ENCODE measurements at regions not wholly inside any gene's neighbourhood (a gene's known extent, or its start where the extent isn't known, plus 50 kb on each side); places are given as distances from the start of the nearest gene placed in this dataset.
"Not testable (repeated sequence)": the region's sequence is repeated elsewhere in the genome, so short reads cannot be mapped to it uniquely, and the experiment has no call there.

DNA sequence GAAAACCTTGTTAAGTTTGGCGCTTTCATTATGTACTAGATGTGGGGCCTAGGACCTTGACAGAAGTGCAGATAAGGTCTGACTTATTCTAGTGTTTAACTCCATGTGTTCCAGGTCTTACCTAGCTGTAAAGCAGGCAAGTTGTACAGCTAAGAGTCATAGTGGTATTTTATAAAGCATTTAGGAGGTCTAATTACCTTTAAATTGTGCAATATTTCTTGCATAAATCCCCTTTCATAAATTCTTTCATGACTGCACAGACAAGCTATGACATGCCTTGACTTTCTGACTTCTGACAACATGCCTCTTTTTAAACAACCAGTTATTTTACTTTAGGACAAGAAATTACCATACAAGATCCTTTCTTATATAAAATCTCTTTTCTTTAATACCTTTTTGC, 151.6 kb upstream of the VSTM2A start:
- DNase-seq (ENCODE audit: low spot score) = no peak

DNA sequence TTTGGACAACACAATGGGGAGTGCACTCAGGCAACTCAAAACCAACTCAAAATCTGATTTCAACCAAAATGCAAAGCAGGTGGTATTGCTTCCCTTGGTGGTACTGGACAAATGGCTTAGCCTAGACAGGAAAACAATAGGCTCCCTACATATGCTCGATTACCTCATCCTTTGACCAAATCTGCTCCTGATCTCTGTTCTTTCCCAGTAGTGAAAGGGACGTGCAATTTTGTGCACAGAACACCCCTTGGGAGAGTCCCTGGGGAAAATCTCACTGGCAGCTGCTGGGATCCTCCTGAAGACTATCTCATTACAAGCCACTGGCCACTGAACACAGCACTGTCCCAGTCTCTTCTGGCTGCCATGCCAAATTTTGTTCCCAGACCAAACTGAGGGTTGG, 149.2 kb upstream of the VSTM2A start:
- no peak for DNase-seq (ENCODE audit: low spot score)

DNA sequence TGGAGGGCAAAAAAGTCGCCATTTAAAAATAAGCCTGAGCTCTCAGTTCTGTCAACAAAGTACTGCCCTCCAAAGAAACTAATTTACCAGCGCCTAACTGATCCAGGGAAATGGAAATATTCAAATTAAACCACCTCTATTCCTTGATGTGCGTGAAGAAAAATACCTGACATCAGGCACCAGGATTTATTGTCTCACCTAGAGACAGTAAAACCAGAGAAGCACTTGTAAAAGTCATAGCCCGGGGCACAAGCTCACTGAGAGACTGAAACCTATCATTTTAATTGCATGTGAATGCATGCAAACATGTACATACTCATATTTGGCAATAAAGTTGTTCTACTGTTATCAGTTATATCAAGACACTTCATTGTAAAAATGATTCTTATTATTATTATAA, 147.3 kb upstream of the VSTM2A start:
- DNase-seq (ENCODE audit: low spot score) = no peak

- DNase-seq (ENCODE audit: low spot score) = no peak
Measured at GRCh38 chr7:54397836-54398612, 144.2 kb upstream of the VSTM2A start.

GRCh38 chr7:54398863-54399262, 143.3 kb upstream of the VSTM2A start:
- no peak for DNase-seq (ENCODE audit: low spot score)

DNA sequence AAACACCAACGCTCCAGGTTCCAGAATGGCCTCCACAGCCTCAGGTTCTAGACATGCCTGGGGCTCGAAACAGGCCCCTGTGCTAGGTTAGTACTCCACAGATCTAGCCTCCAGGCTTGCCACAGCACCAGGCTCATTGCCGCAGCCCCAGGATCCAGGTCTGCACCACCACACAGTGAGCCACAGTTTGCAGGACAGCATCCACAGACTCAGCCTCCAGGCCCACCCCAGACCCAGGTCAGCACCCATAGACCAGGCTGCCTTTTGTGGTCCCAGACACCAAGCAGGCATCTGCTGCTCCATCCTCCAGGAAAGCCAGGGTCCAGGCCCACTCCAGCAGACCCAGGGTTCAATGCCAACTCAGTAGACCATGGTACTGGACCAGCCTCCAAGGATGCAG, 132.3 kb upstream of the VSTM2A start:
- no peak for DNase-seq (ENCODE audit: low spot score)

DNA sequence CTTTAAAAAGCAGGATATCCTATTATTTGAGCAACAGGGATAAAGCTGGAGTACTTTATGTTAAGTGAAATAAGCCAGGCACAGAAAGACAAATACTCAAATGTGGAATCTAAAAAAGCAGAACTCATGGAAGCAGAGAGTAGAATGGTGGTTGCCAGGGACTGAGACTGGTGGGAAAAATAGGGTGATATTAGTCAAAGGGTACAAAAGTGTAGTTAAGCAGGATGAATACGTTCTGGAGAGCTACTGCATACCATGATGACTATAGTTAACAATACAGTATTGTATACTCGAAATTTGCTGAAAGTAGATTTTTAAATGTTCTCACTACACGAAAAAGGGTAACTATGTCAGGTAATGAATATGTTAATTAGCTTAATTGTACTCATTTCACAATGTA, 125.5 kb upstream of the VSTM2A start:
- DNase-seq (ENCODE audit: low spot score) = no peak

- no peak for DNase-seq (ENCODE audit: low spot score)
Measured at GRCh38 chr7:54419209-54419608, 123.0 kb upstream of the VSTM2A start.

DNA sequence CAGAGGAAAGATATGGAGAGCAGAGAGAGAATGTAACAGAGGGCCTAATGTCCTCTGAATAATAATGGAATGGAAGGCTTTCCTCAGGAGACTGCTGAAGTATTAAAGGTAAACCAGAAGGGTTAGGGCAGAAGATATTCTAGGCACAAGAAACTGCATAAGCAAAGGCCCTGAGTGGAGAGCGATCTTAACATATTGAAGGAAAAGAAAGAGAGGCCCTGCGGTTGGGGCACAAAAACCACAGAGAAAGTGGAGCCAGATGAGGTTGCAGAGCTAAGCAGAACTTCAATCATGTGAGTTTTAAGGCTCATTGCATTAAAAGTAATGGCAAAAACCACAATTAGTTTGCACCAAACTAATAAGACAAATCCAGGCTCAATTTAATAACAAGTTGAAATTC, 115.8 kb upstream of the VSTM2A start:
- DNase-seq (ENCODE audit: low spot score) = no peak

- DNase-seq (ENCODE audit: low spot score) = no peak
Measured at GRCh38 chr7:54429111-54429510, 113.1 kb upstream of the VSTM2A start.

DNA sequence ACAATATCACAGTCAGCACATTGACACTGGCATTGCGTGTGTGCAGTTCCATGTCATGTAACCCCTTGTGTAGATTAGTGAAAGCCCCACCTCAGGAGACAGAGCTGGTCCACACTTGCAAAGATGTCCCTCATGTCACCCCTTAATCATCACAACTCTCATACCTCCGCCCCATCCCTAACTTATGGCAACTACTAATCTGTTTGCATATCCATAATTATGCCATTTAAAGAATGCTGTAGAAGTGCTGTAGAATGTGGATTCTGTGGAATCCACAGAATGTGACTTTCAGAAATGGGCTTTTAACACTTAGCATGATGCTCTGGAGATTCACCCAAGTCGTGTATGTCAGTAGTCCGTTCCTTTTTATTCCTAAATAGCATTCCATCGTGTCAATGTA, 102.8 kb upstream of the VSTM2A start:
- no peak for DNase-seq (ENCODE audit: low spot score)

DNA sequence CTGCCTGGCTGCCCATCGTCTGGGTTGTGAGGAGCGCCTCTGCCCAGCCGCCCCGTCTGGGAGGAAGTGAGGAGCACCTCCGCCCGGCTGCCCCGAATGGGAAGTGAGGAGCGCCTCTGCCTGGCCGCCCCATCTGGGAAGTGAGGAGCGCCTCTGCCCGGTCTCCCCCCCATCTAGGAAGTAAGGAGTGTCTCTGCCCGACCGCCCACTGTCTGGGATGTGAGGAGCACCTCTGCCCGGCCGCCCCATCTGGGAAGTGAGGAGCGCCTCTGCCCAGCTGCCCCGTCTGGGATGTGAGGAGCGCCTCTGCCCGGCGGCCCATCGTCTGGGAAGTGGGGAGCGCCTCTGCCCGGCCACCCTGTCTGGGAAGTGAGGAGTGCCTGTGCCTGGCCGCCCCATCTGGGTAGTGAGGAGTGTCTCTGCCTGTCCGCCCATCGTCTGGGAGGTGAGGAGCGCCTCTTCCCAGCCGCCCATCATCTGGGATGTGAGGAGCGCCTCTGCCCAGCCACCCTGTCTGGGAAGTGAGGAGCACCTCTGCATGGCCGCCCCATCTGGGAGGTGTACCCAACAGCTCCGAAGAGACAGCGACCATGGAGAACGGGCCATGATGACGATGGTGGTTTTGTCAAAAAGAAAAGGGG, 98.0 kb upstream of the VSTM2A start:
- not testable (repeated sequence) for DNase-seq (ENCODE audit: low spot score)

DNA sequence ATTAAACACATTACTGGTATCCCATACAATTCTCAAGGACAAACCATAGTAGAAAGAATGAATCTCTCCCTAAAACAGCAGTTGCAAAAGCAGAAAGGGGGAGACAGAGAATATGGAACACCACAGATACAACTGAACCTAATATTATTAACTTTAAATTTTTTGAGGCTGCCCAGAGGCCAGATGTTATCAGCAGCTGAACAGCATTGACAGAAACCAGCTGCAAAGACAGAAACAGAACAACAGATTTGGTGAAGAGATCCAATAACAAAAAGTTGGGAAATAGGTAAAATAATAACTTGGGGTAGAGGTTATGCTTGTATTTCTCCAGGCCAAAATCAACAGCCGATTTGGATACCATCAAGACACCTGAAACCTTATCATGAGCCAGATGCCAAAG, 89.0 kb upstream of the VSTM2A start:
- not testable (repeated sequence) for DNase-seq (ENCODE audit: low spot score)

GRCh38 chr7:54454700-54455099, 87.5 kb upstream of the VSTM2A start:
- DNase-seq (ENCODE audit: low spot score) = not testable (repeated sequence)

DNA sequence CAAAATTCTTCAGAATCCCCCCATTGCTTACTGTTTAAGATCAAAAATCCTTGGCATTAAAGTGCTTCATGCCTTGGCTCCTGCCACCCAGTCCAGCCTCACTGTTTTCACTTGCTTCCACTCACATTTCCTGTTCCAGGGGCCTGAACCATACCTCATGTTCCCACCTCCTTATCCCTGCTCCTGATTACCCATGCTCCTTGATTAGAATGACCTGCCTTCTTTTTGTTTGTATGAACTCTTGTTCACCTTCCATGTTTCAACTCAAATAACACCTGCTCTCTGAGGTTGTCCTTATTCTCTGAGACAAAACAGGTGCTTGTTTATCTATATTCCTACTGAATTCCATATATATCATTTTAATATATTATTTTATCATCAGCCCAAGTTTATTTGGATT, 77.1 kb upstream of the VSTM2A start:
- DNase-seq (ENCODE audit: low spot score) = no peak

DNA sequence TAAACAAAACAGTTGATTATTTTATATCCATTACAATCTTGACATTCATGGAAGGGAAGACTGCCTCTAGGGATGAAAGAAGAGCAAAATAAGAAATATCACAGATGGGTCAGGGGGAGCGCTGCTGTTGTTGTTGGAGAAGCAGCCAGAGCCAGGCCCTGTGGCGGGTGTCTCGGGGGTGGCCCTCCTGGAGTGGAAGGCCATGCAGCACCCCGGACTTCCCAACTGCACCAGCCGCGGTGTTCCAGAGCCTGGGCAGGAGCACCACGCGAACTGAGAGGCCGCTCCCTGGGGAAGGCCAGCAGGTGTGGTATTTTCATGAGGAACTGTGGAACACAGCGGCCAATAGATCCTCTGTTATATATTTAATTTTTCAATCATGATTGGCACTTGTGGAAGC, 72.4 kb upstream of the VSTM2A start:
- DNase-seq (ENCODE audit: low spot score) = no peak

DNA sequence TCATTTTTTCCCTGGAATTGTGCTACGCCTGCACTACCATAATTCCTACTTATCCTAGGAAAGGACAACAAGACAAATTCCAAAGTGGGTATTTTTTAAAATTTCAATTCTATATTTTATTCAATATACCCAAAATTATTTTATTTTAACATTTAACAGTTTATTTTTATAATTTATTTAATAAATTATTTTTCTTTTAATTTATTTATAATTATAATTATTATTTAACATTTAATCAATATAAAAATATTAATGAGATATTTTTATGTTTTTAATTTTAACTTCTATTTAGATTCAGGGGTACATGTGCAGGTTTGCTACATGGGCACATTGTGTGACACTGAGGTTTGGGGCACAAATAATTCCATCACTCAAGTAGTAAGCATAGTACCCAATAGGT, 65.6 kb upstream of the VSTM2A start:
- DNase-seq (ENCODE audit: low spot score) = no peak

DNA sequence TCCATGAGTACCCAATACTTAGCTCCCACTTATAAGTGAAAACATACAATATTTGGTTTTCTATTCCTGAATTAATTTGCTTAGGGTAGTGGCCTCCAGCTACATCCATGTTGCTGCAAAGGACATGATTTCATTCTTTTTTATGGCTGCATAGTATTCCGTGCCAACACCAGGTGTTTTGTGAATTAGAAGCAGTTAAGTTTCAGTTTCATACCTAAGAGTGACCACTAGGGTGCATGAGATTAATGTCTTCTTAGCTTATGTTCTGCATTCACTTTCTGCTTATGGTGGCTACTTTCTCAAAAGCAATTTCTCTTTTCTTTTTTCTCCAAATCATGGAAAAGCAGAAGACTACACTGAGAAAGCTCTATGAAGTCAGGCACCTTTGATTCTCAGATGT, 65.1 kb upstream of the VSTM2A start:
- DNase-seq (ENCODE audit: low spot score) = no peak

DNA sequence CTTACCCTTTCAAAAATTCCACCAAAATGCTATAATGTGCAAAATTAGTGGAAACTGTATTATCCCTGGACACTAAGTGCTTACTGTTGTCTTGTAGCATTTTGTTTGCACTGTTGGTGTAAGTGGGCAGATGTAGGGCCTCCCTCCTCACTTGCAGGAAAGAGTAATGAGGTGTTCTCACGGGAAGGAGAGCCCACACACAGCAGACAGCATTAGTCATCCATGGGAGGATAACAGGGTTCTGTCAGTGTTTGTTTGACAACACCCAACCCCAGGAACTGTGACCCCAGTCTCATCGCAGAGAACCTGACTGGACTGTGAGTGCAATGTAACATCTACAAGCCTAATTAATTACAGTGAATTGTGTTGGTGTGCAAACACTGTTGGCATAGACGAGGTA, 58.7 kb upstream of the VSTM2A start:
- DNase-seq (ENCODE audit: low spot score) = no peak

- no peak for DNase-seq (ENCODE audit: low spot score)
Measured at GRCh38 chr7:54485044-54485443, 57.1 kb upstream of the VSTM2A start.

Measured in Ammon's horn (tissue), 1 donor.